ENCODE measurements at regions not wholly inside any gene's neighbourhood (a gene's known extent, or its start where the extent isn't known, plus 50 kb on each side); places are given as distances from the start of the nearest gene placed in this dataset.
A peak's percentile ranks its signal among the peaks of the same experiment; 100 is the strongest.

- WGBS: 74% methylated on average over 5 of the region's 13 CpGs
- Histone ChIP-seq H3K27ac (no peak overlapping the region), H3K4me1 (peaks cover 8% of the 10 kb centered on the region), H3K36me3 (no peaks in the 10 kb centered on the region), H3K9me3 (no peaks in the 10 kb centered on the region), H3K4me3 (no peak overlapping the region), H3K27me3 (peaks cover 23% of the 10 kb centered on the region)
- no peak for DNase-seq (ENCODE audit: low spot score in 2 of 2)
- TF ChIP-seq POLR2A (IDR thresholded peaks at IDR 0.05): no peak
- TF ChIP-seq, protein P1, sequence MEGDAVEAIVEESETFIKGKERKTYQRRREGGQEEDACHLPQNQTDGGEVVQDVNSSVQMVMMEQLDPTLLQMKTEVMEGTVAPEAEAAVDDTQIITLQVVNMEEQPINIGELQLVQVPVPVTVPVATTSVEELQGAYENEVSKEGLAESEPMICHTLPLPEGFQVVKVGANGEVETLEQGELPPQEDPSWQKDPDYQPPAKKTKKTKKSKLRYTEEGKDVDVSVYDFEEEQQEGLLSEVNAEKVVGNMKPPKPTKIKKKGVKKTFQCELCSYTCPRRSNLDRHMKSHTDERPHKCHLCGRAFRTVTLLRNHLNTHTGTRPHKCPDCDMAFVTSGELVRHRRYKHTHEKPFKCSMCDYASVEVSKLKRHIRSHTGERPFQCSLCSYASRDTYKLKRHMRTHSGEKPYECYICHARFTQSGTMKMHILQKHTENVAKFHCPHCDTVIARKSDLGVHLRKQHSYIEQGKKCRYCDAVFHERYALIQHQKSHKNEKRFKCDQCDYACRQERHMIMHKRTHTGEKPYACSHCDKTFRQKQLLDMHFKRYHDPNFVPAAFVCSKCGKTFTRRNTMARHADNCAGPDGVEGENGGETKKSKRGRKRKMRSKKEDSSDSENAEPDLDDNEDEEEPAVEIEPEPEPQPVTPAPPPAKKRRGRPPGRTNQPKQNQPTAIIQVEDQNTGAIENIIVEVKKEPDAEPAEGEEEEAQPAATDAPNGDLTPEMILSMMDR (IDR thresholded peaks at IDR 0.05): no peak
- TF ChIP-seq POLR2AphosphoS5 (IDR thresholded peaks at IDR 0.05): no peak
- TF ChIP-seq EP300 (IDR thresholded peaks at IDR 0.05): no peak
Observed at GRCh38 chr1:157195521-157196244, 57.5 kb upstream of the ETV3 start.

DNA sequence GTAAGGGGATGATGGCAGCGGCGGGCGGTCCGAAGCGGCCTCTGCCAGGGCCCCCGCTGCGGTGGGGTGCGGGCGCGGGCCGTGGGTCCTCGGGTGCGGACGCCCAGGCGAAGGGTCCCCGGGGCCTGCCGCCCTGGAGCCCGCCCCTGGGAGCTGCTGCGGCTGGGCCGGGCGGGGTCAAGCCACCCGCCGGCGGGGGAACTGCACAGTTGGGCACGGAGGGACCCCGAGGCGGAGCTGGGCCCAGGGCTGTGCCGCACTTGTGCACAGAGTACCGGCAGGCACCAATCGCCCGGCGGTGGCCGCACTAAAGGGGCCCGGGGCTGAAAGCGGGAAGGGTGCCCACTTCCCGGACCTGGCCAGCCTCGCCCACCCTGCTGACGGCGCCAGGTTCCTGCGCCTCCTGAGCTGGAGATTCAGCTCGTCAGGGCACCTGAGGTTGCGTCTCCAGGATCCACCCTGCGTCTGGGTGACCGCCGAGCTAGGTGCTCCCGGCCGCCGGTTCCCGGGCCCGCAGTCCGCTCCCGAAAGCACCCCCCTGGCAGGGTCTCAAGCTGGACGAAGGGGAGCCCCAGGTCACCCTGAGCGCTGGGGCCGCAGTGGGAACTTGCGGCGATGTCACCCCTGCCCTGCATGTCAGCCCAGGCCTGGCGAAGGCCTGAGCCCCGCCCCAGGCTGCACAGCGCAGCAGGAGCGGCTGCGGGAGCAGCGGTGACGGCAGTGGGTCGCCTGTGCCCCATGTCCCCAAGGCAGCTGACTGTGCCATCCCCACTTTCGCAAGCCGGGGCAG, 56.7 kb upstream of the ETV3 start:
- Histone ChIP-seq H3K4me3 (no peak overlapping the region), H3K27ac (no peak overlapping the region), H3K36me3 (no peaks in the 10 kb centered on the region), H3K27me3 (peaks cover 23% of the 10 kb centered on the region), H3K9me3 (no peaks in the 10 kb centered on the region), H3K4me1 (peaks cover 8% of the 10 kb centered on the region)
- WGBS: 47% methylated on average over 47 of the region's 67 CpGs
- TF ChIP-seq, protein P1 (IDR thresholded peaks at IDR 0.05): no peak
- TF ChIP-seq POLR2AphosphoS5 (IDR thresholded peaks at IDR 0.05) (no peak), EP300 (IDR thresholded peaks at IDR 0.05) (no peak), POLR2A (IDR thresholded peaks at IDR 0.05) (no peak)
- no peak for DNase-seq (ENCODE audit: low spot score in 2 of 2)

- no peak for TF ChIP-seq POLR2A (IDR thresholded peaks at IDR 0.05)
- TF ChIP-seq, protein P1 (IDR thresholded peaks at IDR 0.05): peak; percentile 7 to 23
- Histone ChIP-seq H3K27ac (no peak overlapping the region), H3K9me3 (no peaks in the 10 kb centered on the region), H3K27me3 (peaks cover 23% of the 10 kb centered on the region), H3K4me3 (no peak overlapping the region), H3K4me1 (peaks cover 8% of the 10 kb centered on the region), H3K36me3 (no peaks in the 10 kb centered on the region)
- DNase-seq (ENCODE audit: low spot score in 2 of 2): no peak
- 35% methylated on average over 14 of the region's 20 CpGs for WGBS
Observed at GRCh38 chr1:157193702-157194391, 55.7 kb upstream of the ETV3 start.

DNA sequence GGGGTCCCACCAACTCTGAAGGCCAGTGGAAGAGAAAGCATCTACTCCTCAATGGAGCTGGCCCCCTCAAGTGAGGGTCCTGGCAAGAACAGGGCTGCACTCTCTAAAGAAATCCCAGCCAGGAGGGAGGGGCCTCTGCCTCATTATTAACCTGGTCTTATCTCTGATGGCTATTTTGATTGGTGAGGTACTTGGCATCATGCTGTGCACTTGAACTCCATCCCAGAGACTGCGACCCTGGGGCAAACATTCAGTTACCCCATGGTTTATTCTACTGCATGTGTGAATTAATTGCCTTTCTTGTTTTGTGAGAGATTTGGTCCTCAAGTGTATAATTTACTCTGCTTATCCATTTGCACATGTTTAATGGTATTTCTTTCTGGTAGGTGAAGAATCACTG, 55.0 kb upstream of the ETV3 start:
- TF ChIP-seq EP300 (IDR thresholded peaks at IDR 0.05) (no peak), POLR2AphosphoS5 (IDR thresholded peaks at IDR 0.05) (no peak), POLR2A (IDR thresholded peaks at IDR 0.05) (no peak)
- TF ChIP-seq, protein P1 (IDR thresholded peaks at IDR 0.05): no peak
- DNase-seq (ENCODE audit: low spot score in 2 of 2): no peak
- peaks cover 23% of the 10 kb centered on the region for H3K27me3 ChIP-seq
- no peaks in the 10 kb centered on the region for H3K9me3 ChIP-seq
- H3K4me1 ChIP-seq: peaks cover 8% of the 10 kb centered on the region
- H3K4me3 ChIP-seq: no peak overlapping the region
- H3K27ac ChIP-seq: no peak overlapping the region
- 27% methylated on average over 1 of the region's 1 CpG for WGBS
- no peaks in the 10 kb centered on the region for H3K36me3 ChIP-seq
